ENCODE measurements at regions not wholly inside any gene's neighbourhood (a gene's known extent, or its start where the extent isn't known, plus 50 kb on each side); places are given as distances from the start of the nearest gene placed in this dataset.

DNA sequence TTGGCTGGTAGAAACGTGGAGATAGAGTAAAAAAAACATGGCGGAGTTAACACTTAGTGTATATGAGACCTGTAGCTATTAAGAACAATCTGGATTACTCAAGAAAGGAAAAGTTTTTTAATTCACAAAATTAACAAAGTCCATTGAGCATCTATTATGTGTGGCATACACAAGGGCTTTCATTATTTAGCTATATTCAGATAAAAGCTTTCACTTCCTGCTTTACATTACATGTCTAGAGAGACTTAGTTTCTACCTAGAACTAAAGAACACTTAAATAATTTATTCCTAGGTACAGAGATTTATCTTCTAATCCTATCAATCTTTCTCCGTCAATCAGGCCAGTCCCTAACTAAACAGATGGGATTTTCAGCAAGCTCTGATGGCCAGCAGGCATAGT lies 196.0 kb upstream of the SLC39A10 start:
- ChIA-PET CTCF (interaction anchor here (0.5 to 0.8 kb wide), 2 partner anchors 10 to 774 kb away, joined by 3 read pairs; no protein-coding TSS in a partner anchor), POLR2A (no interaction called here)
- H3K4me2 ChIP-seq: no peak overlapping the region
- H3K9me3 ChIP-seq: peaks cover 6% of the 10 kb centered on the region; the same call in 1 of the 3 replicates
- TF ChIP-seq POLR2A (IDR thresholded peaks at IDR 0.05; ENCODE audit: low read length): no peak
- TF ChIP-seq ZC3H11A (IDR thresholded peaks at IDR 0.05): no peak
- TF ChIP-seq MYC (IDR thresholded peaks at IDR 0.05; ENCODE audit: borderline replicate concordance, low read length): no peak
- no peak for TF ChIP-seq MAFK (IDR thresholded peaks at IDR 0.05; ENCODE audit: partially characterized antibody)
- TF ChIP-seq RARB (CRISPR knock-in tag; IDR thresholded peaks at IDR 0.05): no peak
- TF ChIP-seq RFX5 (IDR thresholded peaks at IDR 0.05): no peak
- TF ChIP-seq, protein P1, sequence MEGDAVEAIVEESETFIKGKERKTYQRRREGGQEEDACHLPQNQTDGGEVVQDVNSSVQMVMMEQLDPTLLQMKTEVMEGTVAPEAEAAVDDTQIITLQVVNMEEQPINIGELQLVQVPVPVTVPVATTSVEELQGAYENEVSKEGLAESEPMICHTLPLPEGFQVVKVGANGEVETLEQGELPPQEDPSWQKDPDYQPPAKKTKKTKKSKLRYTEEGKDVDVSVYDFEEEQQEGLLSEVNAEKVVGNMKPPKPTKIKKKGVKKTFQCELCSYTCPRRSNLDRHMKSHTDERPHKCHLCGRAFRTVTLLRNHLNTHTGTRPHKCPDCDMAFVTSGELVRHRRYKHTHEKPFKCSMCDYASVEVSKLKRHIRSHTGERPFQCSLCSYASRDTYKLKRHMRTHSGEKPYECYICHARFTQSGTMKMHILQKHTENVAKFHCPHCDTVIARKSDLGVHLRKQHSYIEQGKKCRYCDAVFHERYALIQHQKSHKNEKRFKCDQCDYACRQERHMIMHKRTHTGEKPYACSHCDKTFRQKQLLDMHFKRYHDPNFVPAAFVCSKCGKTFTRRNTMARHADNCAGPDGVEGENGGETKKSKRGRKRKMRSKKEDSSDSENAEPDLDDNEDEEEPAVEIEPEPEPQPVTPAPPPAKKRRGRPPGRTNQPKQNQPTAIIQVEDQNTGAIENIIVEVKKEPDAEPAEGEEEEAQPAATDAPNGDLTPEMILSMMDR (IDR thresholded peaks at IDR 0.05): no peak
- TF ChIP-seq ZSCAN20 (CRISPR knock-in tag; IDR thresholded peaks at IDR 0.05): no peak
- TF ChIP-seq NPAS2 (CRISPR knock-in tag; IDR thresholded peaks at IDR 0.05; ENCODE audit: borderline replicate concordance): no peak
- TF ChIP-seq, protein P2, sequence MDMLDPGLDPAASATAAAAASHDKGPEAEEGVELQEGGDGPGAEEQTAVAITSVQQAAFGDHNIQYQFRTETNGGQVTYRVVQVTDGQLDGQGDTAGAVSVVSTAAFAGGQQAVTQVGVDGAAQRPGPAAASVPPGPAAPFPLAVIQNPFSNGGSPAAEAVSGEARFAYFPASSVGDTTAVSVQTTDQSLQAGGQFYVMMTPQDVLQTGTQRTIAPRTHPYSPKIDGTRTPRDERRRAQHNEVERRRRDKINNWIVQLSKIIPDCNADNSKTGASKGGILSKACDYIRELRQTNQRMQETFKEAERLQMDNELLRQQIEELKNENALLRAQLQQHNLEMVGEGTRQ (IDR thresholded peaks at IDR 0.05): no peak
- no peak for TF ChIP-seq HDAC2 (IDR thresholded peaks at IDR 0.05)
- TF ChIP-seq, protein P3, sequence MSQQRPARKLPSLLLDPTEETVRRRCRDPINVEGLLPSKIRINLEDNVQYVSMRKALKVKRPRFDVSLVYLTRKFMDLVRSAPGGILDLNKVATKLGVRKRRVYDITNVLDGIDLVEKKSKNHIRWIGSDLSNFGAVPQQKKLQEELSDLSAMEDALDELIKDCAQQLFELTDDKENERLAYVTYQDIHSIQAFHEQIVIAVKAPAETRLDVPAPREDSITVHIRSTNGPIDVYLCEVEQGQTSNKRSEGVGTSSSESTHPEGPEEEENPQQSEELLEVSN (IDR thresholded peaks at IDR 0.05; ENCODE audit: borderline replicate concordance, low read depth): no peak
- no peak for TF ChIP-seq NR3C1 (IDR thresholded peaks at IDR 0.05)
- TF ChIP-seq EP300 (IDR thresholded peaks at IDR 0.05): no peak
- H3K4me3 ChIP-seq: no peak overlapping the region
- DNase-seq (ENCODE audit: low read depth in 1 of 2, low spot score in 1 of 2) (no peak), FAIRE-seq (no peak), ATAC-seq (no peak)
- no peak overlapping the region for H3K27ac ChIP-seq
- WGBS (ENCODE audit: missing lambda C conversion rate): 46% methylated on average over 3 of the region's 3 CpGs
- no peaks in the 10 kb centered on the region for H3K4me1 ChIP-seq

DNA sequence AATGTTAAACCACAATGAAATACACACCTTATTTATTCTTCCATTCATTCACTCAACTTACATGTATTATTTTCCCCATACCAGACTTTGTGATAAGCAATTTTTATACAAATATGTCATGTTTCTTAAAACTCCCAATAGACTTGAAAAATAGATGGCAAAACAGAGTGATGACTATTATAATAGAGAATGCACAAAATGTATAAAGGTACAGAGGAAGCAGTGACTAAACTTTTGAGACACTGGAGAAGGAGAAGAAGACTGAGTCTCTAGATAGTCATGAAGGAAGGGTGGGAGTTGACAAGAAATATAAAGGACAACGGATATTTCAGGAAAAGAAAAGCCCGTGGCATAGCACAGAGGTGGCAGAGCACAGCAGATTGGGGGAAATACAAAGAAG lies 198.1 kb upstream of the SLC39A10 start:
- H3K9me3 ChIP-seq: no peaks in the 10 kb centered on the region
- ChIA-PET CTCF (no interaction called here), POLR2A (no interaction called here)
- DNase-seq (ENCODE audit: low read depth in 1 of 2, low spot score in 1 of 2): no peak
- WGBS (ENCODE audit: missing lambda C conversion rate): 73% methylated on average over 2 of the region's 2 CpGs
- ATAC-seq: no peak
- no peak overlapping the region for H3K4me3 ChIP-seq
- H3K4me1 ChIP-seq: no peaks in the 10 kb centered on the region
- no peak overlapping the region for H3K27ac ChIP-seq
- no peak overlapping the region for H3K4me2 ChIP-seq
- FAIRE-seq: no peak
- no peak for TF ChIP-seq CBX2 (IDR thresholded peaks at IDR 0.05; ENCODE audit: borderline replicate concordance, low read depth)
- TF ChIP-seq KDM1A (IDR thresholded peaks at IDR 0.05; ENCODE audit: low read depth): no peak

DNA sequence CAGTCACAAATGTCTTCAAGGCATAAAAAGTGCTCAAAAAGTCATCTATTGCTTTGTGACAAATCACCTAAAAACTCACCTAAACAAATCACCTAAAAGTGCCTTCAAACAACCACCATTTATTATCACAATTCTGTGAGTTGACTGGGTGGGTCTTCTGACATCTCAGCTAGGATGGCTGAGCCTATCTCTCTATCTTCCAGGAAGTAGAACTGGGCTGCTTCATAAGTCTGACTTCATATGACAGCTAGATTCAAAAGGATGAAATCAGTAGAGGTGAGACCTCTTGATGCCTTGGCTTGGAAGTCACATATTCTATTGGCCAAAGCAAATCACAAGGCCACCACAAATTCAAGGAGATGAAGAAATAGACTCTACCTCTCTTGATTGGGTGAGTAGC lies 199.2 kb upstream of the SLC39A10 start:
- Histone ChIP-seq H3K4me1 (no peaks in the 10 kb centered on the region), H3K27ac (no peak overlapping the region), H3K4me3 (no peak overlapping the region), H3K9me3 (no peaks in the 10 kb centered on the region), H3K4me2 (no peak overlapping the region)
- FAIRE-seq: no peak
- ATAC-seq: no peak
- CTCF ChIA-PET: no interaction called here
- TF ChIP-seq, protein P4, sequence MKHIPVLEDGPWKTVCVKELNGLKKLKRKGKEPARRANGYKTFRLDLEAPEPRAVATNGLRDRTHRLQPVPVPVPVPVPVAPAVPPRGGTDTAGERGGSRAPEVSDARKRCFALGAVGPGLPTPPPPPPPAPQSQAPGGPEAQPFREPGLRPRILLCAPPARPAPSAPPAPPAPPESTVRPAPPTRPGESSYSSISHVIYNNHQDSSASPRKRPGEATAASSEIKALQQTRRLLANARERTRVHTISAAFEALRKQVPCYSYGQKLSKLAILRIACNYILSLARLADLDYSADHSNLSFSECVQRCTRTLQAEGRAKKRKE (CRISPR knock-in tag; IDR thresholded peaks at IDR 0.05; ENCODE audit: low read depth): no peak
- TF ChIP-seq, protein P5, sequence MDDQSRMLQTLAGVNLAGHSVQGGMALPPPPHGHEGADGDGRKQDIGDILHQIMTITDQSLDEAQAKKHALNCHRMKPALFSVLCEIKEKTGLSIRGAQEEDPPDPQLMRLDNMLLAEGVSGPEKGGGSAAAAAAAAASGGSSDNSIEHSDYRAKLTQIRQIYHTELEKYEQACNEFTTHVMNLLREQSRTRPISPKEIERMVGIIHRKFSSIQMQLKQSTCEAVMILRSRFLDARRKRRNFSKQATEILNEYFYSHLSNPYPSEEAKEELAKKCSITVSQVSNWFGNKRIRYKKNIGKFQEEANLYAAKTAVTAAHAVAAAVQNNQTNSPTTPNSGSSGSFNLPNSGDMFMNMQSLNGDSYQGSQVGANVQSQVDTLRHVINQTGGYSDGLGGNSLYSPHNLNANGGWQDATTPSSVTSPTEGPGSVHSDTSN (IDR thresholded peaks at IDR 0.05): no peak
- no peak for TF ChIP-seq BHLHE40 (IDR thresholded peaks at IDR 0.05; ENCODE audit: low read depth, low read length)
- TF ChIP-seq TP53 (CRISPR knock-in tag; IDR thresholded peaks at IDR 0.05): no peak
- no peak for TF ChIP-seq RFX5 (IDR thresholded peaks at IDR 0.05)
- TF ChIP-seq, protein P3 (IDR thresholded peaks at IDR 0.05; ENCODE audit: borderline replicate concordance, low read depth): no peak
- no peak for TF ChIP-seq ZFP36 (IDR thresholded peaks at IDR 0.05; ENCODE audit: borderline replicate concordance, partially characterized antibody)
- no peak for TF ChIP-seq POLR2AphosphoS2 (conservative IDR thresholded peaks at IDR 0.05; ENCODE audit: low read length)
- no peak for TF ChIP-seq NR3C1 (IDR thresholded peaks at IDR 0.05)
- TF ChIP-seq, protein P6, sequence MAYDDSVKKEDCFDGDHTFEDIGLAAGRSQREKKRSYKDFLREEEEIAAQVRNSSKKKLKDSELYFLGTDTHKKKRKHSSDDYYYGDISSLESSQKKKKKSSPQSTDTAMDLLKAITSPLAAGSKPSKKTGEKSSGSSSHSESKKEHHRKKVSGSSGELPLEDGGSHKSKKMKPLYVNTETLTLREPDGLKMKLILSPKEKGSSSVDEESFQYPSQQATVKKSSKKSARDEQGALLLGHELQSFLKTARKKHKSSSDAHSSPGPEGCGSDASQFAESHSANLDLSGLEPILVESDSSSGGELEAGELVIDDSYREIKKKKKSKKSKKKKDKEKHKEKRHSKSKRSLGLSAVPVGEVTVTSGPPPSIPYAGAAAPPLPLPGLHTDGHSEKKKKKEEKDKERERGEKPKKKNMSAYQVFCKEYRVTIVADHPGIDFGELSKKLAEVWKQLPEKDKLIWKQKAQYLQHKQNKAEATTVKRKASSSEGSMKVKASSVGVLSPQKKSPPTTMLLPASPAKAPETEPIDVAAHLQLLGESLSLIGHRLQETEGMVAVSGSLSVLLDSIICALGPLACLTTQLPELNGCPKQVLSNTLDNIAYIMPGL (CRISPR knock-in tag; IDR thresholded peaks at IDR 0.05; ENCODE audit: borderline replicate concordance): no peak
- POLR2A ChIA-PET: no interaction called here
- DNase-seq (ENCODE audit: low read depth in 1 of 2, low spot score in 1 of 2): no peak
